Thyroid gland (tissue), 4 donors: ENCODE measurements at regions not wholly inside any gene's neighbourhood (a gene's known extent, or its start where the extent isn't known, plus 50 kb on each side); places are given as distances from the start of the nearest gene placed in this dataset.

Source experiments
- CTCF ChIP-seq, 6 experiments: fragments of 200-600 bp in 3 of 6; fragments of 450-650 bp in 3 of 6; sonication (generic) in 3 of 6; IDR thresholded peaks; one replicate each; pipeline ENCODE4 v1.5.1; 2016 to 2019; ENCODE audit warnings: antibody characterized with exemption in 6 of 6, mild to moderate bottlenecking in 2 of 6, inconsistent platforms in 1 of 6, moderate library complexity in 1 of 6
- POLR2A ChIP-seq, 2 donors: fragments of 450-650 bp; IDR thresholded peaks; one replicate each; pipeline ENCODE4 v1.6.1; 2017; ENCODE audit warnings: antibody characterized with exemption in 2 of 2, mild to moderate bottlenecking in 2 of 2, moderate library complexity in 1 of 2

GRCh38 chr13:87005511-87005910 is 665.7 kb upstream of the SLITRK5 start:
- TF ChIP-seq CTCF (IDR thresholded peaks at IDR 0.05) = no peak
- no peak for TF ChIP-seq POLR2A (IDR thresholded peaks at IDR 0.05)
